ENCODE measurements at regions not wholly inside any gene's neighbourhood (a gene's known extent, or its start where the extent isn't known, plus 50 kb on each side); places are given as distances from the start of the nearest gene placed in this dataset.

DNA sequence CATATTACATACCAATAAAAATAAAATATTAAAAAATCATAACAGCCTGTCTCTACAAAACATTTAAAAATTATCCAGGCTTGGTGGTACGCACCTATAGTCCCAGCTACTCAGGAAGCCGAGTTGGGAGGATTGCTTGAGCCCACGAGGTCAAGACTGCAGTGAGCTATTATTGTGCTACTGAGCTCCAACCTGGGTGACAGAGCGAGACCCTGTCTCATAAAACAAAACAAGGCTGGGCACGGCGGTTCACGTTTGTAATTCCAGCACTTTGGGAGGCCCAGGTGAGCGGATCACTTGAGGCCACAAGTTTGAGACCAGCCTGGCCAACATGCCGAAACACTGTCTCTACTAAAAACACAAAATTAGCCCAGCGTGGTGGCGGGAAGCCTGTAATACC, 52.2 kb upstream of the LSM14A start:
- DNase-seq = no peak

DNA sequence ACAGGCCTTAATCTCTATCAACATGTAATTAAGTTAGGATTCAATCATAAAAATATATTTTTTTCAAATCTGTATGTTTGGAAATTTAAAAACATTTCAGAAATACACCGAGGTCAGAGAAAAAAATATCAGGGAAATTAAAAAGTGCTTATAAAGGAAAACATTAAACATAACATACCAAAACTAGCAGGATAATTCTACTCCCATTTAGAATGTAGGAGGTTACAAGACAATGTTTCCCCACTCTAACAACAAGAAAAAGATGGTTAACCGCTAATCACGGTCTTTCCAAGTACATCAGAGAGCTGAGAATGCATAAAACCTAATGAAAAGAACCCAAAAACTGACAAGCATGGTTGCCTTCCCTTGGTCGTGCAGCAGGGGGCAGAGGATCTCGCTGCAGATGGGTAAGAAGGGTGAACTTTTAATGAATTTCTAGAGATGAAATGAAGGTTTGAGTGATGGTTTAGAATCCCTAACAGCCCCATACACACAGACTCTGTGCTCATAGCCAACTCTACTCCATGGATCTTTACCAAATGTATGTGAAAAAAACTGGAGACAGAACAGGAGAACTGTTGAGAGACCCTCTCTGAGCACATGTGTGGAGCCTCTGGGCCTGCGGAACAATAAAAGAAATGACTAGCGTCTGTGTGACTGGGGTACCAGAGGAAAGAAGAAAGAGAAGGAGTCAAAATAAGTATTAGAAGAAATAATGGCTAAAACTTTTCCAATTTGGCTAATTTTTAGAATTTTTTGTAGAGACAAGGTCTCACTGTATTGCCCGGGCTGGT, 51.3 kb upstream of the LSM14A start:
- peak; percentile 39 for DNase-seq
